Small intestine (tissue), 7 donors: ENCODE measurements at regions not wholly inside any gene's neighbourhood (a gene's known extent, or its start where the extent isn't known, plus 50 kb on each side); places are given as distances from the start of the nearest gene placed in this dataset.

Experiments
- DNase-seq, 2 donors: peaks; one replicate each; pipeline versions ENCODE4 v3.0.0 to v3.0.0-alpha.2; 2013
- FAIRE-seq: peaks from 2 replicates; lab custom pipeline; 2012; peaks lifted over from hg19 to GRCh38; lab: Jason Lieb, UNC
- H3K27ac ChIP-seq, 3 donors: one replicate each; pipeline ENCODE4 v1.5.1; 2013; ENCODE audit warnings: low read length in 2 of 3, mild to moderate bottlenecking in 2 of 3, control low read depth in 1 of 3, inconsistent platforms in 1 of 3, low read depth in 1 of 3, moderate library complexity in 1 of 3
- H3K27me3 ChIP-seq, 3 donors: one replicate each; pipeline ENCODE4 v1.6.1; 2013; ENCODE audit warnings: low read length in 3 of 3, inconsistent platforms in 1 of 3; ENCODE audit not compliant: control insufficient read depth in 3 of 3, insufficient read depth in 3 of 3
- H3K36me3 ChIP-seq, 3 donors: one replicate each; pipeline ENCODE4 v1.6.1; 2013; ENCODE audit warnings: low read length in 3 of 3, inconsistent platforms in 1 of 3, low read depth in 1 of 3, mild to moderate bottlenecking in 1 of 3, moderate library complexity in 1 of 3; ENCODE audit not compliant: control insufficient read depth in 3 of 3, insufficient read depth in 2 of 3
- H3K4me1 ChIP-seq, 3 donors: one replicate each; pipeline ENCODE4 v1.6.1; 2013; ENCODE audit warnings: low read length in 2 of 3, inconsistent platforms in 1 of 3, low read depth in 1 of 3, mild to moderate bottlenecking in 1 of 3, moderate library complexity in 1 of 3; ENCODE audit not compliant: control insufficient read depth in 3 of 3, insufficient read depth in 2 of 3
- H3K4me3 ChIP-seq, 3 donors: one replicate each; pipeline ENCODE4 v1.5.1; 2013; ENCODE audit warnings: low read length in 3 of 3, control low read depth in 1 of 3, inconsistent platforms in 1 of 3, low read depth in 1 of 3, mild to moderate bottlenecking in 1 of 3, moderate library complexity in 1 of 3
- H3K9me3 ChIP-seq, 2 donors: one replicate each; pipeline ENCODE4 v1.6.1; 2013; ENCODE audit warnings: low read depth in 1 of 2, low read length in 1 of 2; ENCODE audit not compliant: control insufficient read depth in 2 of 2, insufficient read depth in 1 of 2
- WGBS, 3 donors: extraction: QIAGEN DNeasy Blood & Tissue Kit; methylation state at CpG; one replicate each; pipeline ENCODE4 v1.1.7; 2013; 5-methylcytosine and 5-hydroxymethylcytosine counted together
- donor health status: healthy with polysubstance abuse.
- donor health status: control.
- donor health status: control.
- donor health status: Bipolar disorder and iron deficiency.
- donor health status: healthy.

DNA sequence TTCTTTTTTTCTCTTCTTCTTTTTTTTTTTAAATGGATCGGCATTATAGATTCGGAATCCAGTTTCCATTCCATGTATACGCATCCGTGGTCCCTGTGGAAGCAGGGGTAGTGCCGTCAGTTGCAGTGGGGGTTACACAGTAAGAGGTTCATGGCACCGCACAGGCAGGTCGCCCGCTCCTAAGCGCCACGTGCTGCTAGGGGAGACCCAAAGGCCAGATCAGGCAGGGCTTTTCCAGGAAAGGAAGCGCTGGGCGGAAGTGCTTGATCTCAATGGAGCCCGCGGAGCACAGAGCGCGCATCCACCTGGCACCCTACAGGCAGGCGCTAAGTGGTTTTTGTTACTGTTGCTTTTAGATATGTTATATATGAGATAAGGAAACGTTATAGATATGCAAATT, 174.8 kb upstream of the OR13F1 start:
- 91 to 93% (median 92%) methylated on average over 18 of the region's 18 CpGs for WGBS, 3 donors
- no peaks in the 10 kb centered on the region for H3K36me3 ChIP-seq
- H3K9me3 ChIP-seq, result peaks cover 3% of the 10 kb centered on the region in 2 donors
- FAIRE-seq (no peak), DNase-seq (no peak)
- no peak overlapping the region for H3K27ac ChIP-seq
- H3K4me1 ChIP-seq, result no peaks in the 10 kb centered on the region
- no peak overlapping the region for H3K4me3 ChIP-seq
- no peaks in the 10 kb centered on the region for H3K27me3 ChIP-seq

DNA sequence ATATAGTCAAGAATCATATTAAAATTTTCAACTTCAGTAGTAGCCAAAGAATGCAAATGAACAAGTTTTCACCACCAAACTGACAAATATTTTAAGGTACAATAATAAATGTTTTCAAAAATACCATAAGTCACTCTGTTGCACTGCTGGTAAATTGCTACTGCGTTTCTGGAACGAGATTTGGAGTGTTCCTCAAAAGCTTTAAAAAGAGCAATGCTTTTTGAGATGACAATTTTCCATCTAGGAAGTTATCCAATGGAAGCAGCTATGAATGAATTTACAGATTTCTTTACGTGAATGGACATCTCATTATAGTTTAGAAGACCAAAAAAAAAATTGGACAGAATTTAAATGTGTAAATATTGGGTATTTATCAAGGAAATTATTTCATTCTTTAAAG, 173.2 kb upstream of the OR13F1 start:
- H3K4me3 ChIP-seq, result no peak overlapping the region
- no peak for DNase-seq
- no peak overlapping the region for H3K27ac ChIP-seq
- FAIRE-seq, result no peak
- no peaks in the 10 kb centered on the region for H3K36me3 ChIP-seq
- WGBS, 3 donors, result 68 to 71% (median 70%) methylated on average over 3 of the region's 3 CpGs
- H3K27me3 ChIP-seq, result no peaks in the 10 kb centered on the region
- peaks cover 3 to 7% of the 10 kb centered on the region in 2 donors for H3K9me3 ChIP-seq
- H3K4me1 ChIP-seq, result no peaks in the 10 kb centered on the region

DNA sequence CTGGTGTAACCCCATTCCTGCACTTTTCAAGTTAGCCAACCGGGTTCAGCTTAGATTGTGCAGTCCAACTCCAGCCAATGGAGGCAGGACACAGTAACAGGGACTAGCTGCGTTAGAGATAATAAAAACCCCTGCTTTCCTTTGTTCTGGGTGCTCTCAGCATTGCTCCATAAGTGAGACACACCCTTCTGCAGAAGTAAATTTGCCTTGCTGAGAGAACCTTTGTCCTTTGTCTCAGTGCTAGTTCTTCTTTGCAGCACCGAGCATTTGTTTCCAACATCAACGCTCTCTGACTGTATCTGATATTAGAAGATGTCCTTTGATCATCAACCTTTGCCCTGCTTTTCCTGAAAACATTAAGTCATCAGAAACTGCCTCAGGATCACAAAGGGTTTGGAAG, 169.5 kb upstream of the OR13F1 start:
- DNase-seq (no peak), FAIRE-seq (no peak)
- Histone ChIP-seq H3K4me1 (no peaks in the 10 kb centered on the region), H3K36me3 (no peaks in the 10 kb centered on the region), H3K27ac (no peak overlapping the region), H3K27me3 (no peaks in the 10 kb centered on the region), H3K4me3 (no peak overlapping the region), H3K9me3 (peaks cover 0 to 10% of the 10 kb centered on the region in 2 donors)
- 48 to 81% (median 54%) methylated on average over 4 of the region's 4 CpGs for WGBS, 3 donors

DNA sequence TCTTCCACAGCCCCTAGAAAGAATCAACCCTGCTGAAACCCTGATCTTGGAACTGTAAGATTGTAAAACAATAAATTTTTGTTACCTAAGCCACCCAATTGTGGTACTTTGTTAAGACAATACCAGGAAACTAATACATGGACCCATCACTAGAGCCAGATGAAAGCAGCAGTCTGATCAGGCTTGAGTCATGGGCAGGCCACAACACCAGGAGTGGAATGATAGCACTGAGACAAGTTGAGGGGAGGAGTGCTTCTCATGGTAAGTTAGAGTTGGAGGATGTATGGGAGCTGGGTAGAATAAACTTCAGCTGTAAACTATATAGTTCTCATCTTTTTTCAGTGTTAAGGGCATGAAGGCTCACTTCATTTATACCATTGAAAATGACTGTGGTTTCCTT, 164.4 kb upstream of the OR13F1 start:
- Histone ChIP-seq H3K36me3 (no peaks in the 10 kb centered on the region), H3K9me3 (peaks cover 0 to 2% of the 10 kb centered on the region in 2 donors), H3K27me3 (no peaks in the 10 kb centered on the region), H3K4me1 (no peaks in the 10 kb centered on the region), H3K4me3 (no peak overlapping the region), H3K27ac (no peak overlapping the region)
- FAIRE-seq (no peak), DNase-seq (no peak)

DNA sequence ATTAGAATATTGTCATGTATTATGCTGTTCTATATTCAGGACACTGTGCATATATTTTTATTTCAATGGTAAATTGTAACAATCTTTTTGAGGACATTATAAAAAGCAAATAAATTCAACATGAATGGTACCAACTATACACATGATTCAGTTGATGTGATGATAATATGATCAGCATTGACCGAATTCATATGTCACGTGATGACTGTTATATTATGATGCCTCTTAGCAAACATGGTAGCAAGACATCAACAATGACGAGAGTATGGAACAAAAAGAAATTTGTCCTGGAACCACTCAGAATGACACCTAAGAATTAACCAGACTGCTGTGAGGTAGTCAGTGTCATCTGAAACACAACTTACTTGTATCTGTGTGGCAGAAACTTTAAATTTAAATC, 161.5 kb upstream of the OR13F1 start:
- Histone ChIP-seq H3K9me3 (peaks cover 0 to 2% of the 10 kb centered on the region in 2 donors), H3K36me3 (no peaks in the 10 kb centered on the region), H3K27me3 (no peaks in the 10 kb centered on the region), H3K4me1 (no peaks in the 10 kb centered on the region), H3K27ac (no peak overlapping the region), H3K4me3 (no peak overlapping the region)
- DNase-seq (no peak), FAIRE-seq (no peak)
- WGBS, 3 donors, result 93% methylated on average over 3 of the region's 3 CpGs

DNA sequence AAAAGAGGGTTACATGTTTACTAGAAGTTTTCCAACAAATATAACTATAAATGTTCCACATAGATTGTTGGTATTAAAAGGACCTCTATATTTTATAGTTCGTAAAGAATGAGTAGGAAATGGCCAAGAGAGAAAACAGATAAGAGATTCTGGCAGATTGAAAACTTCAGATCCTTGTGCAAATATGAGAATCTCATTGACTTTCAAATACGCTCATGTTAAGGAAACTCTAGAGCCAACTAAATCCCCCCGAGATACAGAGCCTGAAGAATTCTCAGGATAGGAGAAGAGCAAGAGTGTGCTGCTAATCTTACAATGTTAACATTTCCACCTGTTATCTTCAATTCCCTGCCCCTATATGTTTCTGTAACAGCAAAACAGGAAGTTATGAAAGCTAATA, 159.0 kb upstream of the OR13F1 start:
- FAIRE-seq (no peak), DNase-seq (no peak)
- Histone ChIP-seq H3K4me3 (no peak overlapping the region), H3K27ac (no peak overlapping the region), H3K27me3 (no peaks in the 10 kb centered on the region), H3K36me3 (no peaks in the 10 kb centered on the region), H3K4me1 (no peaks in the 10 kb centered on the region), H3K9me3 (no peaks in the 10 kb centered on the region)
- WGBS, 3 donors, result 32 to 53% (median 33%) methylated on average over 3 of the region's 3 CpGs

DNA sequence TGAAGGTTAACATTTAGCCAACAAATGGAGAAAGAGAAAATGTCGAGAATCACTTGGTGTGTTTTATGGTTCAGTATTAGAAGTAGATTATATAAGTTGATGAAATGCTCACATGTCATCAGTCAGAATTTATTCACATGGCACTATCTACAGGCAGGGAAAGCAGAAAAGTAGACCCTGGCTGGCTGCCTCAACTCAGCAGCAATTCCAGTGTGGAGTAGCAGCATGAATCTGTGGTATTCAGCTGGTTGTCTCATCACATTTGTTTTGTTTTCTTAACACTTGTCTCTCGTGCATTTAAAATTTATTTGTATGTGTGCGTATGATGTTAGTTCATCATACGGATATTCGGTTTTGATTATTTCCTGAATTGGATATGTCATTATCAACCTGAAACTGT, 153.5 kb upstream of the OR13F1 start:
- FAIRE-seq (no peak), DNase-seq (no peak)
- no peaks in the 10 kb centered on the region for H3K27me3 ChIP-seq
- no peaks in the 10 kb centered on the region for H3K36me3 ChIP-seq
- H3K4me3 ChIP-seq, result no peak overlapping the region
- WGBS, 3 donors, result 80 to 83% (median 82%) methylated on average over 5 of the region's 5 CpGs
- no peak overlapping the region for H3K27ac ChIP-seq
- H3K9me3 ChIP-seq, result no peaks in the 10 kb centered on the region
- no peaks in the 10 kb centered on the region for H3K4me1 ChIP-seq

DNA sequence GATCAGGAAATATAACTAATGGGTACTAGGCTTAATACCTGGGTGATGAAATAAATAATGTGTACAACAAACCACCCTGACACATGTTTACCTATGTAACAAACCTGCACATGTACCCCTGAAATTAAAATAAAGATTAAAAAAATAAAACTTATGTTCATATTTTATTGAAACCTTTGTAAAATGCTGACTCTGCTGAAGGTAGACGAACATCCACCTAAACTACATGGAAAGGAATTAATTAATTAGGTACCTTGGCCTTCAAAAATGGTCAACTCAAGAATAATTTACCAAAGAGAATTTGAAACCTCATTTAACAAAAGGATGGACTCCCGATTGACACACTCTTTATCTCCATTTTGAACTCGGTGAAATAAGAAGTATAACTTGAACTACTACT, 152.3 kb upstream of the OR13F1 start:
- no peak overlapping the region for H3K4me3 ChIP-seq
- no peaks in the 10 kb centered on the region for H3K36me3 ChIP-seq
- no peak for DNase-seq
- FAIRE-seq, result no peak
- H3K4me1 ChIP-seq, result no peaks in the 10 kb centered on the region
- H3K27me3 ChIP-seq, result no peaks in the 10 kb centered on the region
- 60 to 79% (median 67%) methylated on average over 3 of the region's 3 CpGs for WGBS, 3 donors
- H3K27ac ChIP-seq, result no peak overlapping the region
- no peaks in the 10 kb centered on the region for H3K9me3 ChIP-seq

DNA sequence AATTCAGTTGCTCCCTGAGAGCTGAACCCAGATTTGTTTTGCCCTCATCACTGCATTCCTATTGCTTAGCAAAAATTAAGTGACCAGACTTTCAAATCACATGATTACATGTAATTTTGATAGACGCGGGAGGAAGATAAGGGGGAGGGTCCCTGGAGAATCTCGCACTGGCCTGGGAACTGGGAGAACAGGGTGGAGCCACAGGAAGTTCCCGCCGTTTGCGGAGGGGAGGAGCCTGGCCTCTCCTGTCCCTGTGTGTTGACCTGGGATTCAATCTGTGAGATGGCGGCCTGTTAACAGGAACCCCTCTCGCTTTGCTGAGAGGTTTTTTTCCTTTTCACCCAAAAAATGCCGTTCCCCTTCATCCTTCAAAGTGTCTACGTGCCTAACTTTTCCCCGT, 142.9 kb upstream of the OR13F1 start:
- WGBS, 3 donors, result 87 to 88% (median 87%) methylated on average over 11 of the region's 11 CpGs
- DNase-seq (no peak), FAIRE-seq (no peak)
- no peak overlapping the region for H3K27ac ChIP-seq
- H3K36me3 ChIP-seq, result no peaks in the 10 kb centered on the region
- H3K4me3 ChIP-seq, result no peak overlapping the region
- H3K9me3 ChIP-seq, result peaks cover 0 to 6% of the 10 kb centered on the region in 2 donors
- H3K27me3 ChIP-seq, result no peaks in the 10 kb centered on the region
- no peaks in the 10 kb centered on the region for H3K4me1 ChIP-seq
